GM21515 (cell line): ENCODE measurements at regions not wholly inside any gene's neighbourhood (a gene's known extent, or its start where the extent isn't known, plus 50 kb on each side); places are given as distances from the start of the nearest gene placed in this dataset.

ENCODE experiments used
- ATAC-seq: cut with Tn5 transposase; IDR thresholded peaks from one replicate; pipeline ENCODE4 v1.9.1; 2021; ENCODE audit not compliant: unreplicated experiment

DNA sequence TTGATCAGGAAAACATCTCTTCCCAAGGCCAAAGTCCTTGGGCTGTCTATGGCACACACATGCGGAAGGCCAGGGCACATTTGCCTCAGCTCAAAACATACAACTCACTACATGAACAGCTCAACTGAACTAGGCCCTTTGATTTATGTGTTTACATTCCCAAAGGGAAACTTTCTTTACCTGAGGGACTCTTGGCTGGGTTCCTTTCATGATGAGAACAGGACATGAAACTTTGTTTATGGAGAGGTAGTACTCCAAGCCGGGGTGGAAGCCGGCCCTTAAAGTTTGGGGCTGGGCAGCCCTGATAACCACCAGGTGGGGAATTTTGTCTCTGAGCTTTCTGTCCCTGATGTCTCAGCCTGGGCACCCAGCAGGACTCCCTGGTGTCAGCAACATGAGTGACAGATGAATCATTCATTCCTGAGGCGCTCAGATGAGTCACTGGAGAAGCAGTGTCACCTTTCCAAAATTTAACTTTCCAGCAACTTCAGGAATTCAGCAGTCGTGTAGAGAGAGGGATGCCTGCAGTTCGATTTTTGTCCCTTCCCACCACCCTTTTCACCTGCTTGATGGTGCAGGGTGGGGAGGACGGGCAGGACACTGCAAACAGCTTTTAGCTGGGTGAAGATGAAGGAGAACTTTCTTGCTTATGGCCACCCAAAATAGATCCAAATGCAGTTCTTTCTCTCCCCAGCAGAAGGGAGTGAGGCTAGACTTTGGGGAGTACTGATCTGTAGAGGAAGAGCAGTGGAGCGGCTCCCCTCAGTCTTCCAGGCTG, 331.6 kb downstream of the DYSF start:
- ATAC-seq: no peak

DNA sequence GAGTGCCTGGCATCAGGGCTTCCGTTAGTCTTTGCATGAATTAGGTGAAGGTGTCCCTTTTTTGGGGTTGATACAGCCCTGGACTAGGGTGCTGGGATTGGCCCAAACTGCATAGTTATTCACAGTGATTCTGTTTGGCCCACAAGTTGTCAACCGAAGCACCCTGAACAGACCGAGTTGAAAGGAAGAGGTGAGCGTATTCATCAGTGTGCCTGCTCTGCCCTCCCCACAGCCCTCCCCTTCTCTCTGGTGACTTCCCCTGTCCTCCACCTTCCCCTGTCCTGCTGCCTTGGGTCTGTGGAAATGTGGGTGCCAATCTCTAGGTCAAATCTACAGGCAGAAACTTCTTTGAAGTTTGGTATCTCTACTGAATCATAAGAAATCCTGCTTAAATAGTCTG, 330.5 kb downstream of the DYSF start:
- no peak for ATAC-seq

DNA sequence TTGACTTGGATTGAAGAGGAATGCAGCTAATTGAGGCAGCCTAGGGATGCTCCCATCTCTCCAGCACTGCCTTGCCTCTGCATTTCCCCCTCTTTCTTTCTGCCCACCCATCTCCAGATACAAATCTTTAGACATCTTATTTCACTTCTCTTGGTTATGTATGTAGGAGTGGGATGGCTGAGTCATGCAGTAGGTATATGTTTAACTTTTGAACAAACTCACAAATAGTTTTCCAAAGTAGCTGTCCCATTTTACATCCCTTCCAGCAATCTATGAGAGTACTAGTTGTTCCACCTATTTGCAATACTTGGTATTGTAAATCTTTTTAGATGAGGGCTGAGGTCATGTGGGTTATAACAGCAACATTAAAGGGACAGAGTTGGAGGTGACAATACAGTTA, 329.9 kb downstream of the DYSF start:
- no peak for ATAC-seq

DNA sequence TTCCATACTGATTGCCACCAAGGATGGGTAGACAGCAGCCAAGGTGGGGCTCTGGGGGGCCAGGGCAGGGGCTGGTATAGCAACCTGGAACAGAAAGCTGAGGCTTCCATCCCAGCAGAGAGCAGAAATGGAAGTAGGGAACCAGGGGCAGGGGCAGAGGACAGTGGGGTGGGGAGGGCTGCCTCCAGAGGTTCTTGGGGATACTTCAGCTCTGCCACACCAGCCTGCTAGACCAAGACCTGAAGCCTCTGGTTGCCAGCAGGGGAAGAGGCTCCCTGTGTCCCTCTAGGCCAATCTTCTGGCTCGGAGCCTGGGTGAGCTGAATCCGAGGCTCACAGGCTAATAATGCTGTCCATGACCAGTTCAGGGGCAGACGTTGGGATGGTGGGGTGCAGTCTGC, 329.0 kb downstream of the DYSF start:
- ATAC-seq: no peak

DNA sequence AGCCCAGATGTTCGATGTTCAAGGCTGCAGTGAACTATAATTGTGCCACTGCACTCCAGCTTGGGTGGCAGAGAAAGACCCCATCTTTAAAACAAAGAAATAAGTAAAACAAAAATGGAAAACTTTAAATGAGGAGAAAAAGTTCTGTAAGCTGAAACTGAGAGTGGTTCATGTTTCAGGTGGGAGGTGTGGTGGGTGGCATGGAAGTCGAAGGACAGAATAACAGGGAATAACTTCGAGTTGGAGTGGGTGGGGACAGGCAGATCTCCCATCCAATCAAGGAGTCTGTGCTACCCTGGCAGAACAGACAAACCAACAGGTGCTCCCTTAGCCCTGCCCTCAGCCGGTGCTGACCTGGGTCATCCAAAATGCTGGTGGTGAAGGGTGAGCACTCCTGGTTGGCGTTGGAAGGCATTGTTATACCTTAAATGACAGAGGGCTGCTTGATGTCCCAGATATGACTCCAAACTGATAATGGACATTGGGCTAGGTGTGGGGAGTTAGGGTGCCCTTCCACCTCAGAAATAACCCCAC, 328.4 kb downstream of the DYSF start:
- no peak for ATAC-seq

DNA sequence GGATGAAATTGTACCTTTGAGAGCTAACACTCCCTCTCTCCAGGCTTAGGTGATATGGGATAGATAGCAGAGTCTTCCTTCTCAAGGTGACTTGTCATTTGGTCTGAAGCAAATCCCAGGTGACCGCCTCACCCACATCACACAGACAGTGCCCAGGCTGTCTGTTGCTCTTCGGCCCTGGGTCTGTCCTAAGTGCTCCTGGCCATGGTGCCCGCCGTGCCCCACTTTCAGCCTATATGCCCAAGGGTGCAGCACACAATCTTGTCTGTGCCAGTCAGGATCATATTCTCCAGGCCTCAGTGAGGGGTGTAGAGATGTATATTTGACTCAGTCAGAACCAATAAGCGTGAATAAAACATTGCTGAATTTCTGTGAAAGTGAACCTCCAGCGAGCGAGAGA, 326.8 kb downstream of the DYSF start:
- no peak for ATAC-seq

DNA sequence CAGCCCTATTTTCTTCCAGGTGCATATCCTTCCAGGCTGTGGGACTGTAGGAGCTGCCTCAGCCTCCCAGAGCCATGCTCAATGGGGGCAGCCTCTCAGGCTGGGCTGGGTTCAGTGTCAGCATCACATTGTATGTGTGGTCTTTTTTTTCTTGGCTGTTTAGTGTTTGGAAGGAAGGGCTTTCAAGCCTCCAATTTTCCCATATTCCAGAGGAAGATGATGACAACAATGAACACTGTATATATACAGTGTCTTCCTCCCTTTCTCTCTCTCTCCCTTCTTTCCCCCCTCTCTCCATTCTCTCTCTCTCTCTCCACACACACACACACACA, 326.4 kb downstream of the DYSF start:
- no peak for ATAC-seq

DNA sequence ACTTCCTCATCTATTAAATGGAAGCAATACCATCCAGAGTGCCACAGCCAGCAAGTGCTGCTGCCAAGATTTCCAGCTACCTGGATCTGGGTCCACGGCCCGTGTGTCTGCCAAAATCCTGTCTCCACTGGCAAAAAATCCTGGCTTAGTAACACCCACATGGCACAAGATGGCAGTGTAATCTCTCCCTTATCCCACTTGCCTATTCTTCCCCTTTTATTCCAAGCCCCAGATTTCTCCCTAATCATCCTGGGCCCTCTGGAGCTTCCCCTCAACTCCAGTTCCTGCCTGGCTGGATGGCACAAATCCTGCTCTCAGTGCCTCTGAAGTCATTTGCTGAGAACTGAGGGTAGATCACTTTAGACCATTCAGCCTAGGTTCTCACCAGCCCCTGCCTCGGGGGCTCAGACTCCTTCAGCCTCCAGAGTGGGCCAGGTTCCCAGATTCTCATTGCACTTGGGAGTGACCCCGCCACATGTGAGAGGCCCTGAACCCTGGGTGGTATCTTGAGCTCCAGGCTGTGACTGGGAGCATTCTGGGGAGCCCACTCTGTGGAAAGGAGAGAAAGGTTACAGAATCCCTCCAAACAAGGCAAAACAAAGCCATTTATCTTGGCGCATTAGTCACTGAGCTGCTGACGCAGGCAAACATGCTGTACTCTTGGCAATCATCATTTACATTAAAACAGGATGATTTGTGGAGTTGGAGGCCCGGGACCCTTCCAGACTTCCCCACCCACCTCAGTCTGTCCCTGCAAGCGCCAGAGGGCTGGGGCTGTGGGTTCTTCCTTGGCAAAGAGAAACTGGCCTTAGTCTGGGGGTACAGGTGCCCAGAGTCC, 325.8 kb downstream of the DYSF start:
- ATAC-seq: no peak

DNA sequence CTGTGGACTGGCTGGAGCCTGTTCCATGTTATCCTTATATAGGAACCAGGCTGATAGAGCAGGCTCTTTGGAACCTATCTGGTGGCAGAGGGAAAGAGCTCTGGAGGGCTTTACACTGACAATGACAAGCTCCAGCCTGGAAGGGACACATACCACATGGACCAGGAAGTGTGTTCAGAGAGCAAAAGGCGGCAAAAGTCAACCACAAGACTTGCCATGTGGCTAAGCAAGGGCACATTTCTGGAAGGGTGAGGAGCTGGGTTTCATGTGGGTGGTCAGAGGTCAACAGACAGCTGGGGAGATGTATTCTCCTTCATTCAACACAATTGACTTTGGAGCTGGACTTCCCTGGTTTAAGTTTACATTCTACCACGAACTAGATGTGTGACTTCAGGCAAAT, 325.2 kb downstream of the DYSF start:
- ATAC-seq: no peak

DNA sequence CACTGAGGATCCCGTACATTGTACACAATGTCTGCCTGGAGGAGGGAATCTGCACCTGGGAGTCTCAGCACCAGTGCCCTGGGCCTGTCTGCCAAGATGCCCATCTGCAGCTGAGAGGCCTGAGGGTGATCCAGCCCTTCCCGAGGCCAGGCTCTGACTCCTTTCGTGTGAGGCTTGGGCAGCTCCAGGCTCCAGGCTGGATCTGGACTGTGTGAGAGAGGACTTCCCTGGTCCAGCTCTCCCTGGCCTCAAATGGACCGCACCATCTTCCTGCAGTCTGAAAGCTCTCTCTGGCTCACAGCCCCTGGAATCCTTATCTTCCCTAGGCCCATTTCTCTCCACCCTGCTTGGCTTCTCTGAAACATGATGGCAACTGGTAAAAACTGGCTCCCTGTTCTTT, 324.6 kb downstream of the DYSF start:
- ATAC-seq: no peak

DNA sequence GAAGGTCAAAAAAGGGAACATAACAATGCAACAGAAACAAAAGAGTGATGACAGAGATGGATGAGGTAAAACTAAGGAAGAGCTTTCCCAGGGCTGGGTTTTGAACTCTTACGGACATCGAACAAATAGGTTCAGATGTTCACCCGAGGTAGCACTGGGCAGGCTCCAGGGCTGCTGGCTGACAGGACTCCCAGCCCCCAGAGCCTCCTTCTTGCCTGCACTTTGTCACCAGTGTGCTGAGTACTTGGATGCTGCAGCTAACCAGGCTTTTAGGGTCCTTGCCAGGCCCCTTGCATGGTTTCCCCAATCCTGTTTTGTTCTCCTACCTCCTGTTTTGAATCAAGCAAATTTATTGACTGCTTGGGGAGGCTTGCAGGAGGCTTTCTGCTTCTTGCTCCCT, 322.9 kb downstream of the DYSF start:
- ATAC-seq: no peak

DNA sequence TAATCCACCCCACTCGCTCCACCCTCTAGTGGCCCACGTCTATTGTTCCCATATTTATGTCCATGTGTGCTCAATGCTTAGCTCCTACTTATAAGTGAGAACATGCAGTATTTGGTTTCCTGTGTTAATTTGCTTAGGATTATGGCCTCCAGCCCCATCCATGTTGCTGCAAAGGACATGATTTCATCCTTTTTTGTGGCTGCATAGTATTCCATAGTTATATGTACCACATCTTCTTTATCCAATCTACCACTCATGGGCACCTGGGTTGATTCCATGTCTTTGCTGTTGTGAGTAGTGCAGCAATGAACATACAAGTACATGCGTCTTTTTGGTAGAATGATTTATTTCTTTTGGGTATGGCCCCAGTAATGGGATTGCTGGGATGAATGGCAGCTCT, 319.9 kb downstream of the DYSF start:
- ATAC-seq: no peak

DNA sequence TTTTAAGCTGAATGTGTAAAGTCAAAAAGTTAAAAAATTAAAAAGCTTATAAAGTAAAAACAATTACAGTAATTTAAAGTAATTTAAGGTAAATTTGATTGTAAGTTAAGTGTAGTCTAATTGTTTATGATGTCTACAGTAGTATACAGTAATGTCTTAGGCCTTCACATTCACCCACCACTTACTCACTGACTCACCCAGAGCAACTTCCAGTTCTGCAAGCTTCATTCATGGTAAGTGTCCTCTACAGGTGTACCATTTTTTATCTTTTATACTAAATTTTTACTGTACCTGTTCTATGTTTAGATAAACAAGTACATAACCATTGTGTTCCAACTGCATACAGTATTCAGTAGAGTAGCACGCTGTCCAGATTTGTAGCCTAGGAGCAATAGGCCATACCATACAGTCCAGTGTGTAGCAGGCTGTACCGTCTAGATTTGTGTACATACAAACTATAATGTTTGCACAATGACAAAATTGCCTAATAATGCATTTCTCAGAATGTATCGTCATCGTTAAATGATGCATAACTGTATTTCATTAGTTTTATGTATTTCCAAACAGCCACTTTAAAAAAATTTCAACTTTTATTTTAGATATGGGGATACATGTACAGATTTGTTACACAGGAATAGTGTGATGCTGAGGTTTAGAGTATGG, 319.3 kb downstream of the DYSF start:
- no peak for ATAC-seq

DNA sequence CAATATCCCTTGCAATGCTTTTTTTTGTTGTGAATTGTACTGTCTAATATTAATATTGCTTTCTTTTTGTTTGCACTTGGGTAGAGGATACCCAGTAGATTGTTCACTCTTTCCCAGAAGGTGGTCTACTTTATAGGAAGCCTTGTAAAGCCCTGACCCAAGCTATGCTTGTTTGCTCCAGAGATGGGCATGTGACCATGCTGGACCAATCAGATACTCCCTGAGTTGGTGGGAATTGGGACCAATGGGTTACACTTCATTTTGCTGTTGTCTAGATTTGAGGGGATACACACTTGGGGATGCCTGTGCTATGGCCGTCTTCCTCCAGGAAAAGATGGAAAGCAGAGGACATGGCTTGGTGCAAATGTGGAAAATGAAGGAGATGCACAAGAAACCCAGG, 314.3 kb downstream of the DYSF start:
- no peak for ATAC-seq

DNA sequence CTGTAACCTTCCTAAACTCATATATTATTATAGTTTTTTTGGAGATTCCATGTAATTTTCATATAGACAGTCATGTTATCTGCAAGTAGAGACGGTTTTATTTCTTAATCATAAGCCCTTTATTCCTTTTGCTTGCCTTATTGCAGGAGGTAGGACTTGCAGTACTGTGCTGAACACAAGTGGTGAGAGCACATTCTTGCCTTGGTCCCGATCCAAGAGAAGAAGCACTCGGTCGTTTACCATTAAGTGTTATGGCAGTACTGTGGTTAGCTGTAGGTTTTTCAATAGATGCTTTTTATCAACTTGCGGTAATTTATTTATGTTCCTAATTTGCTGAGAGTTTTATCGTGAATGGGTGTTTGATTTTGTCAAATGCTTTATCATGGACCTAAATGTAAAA, 305.7 kb downstream of the DYSF start:
- no peak for ATAC-seq

DNA sequence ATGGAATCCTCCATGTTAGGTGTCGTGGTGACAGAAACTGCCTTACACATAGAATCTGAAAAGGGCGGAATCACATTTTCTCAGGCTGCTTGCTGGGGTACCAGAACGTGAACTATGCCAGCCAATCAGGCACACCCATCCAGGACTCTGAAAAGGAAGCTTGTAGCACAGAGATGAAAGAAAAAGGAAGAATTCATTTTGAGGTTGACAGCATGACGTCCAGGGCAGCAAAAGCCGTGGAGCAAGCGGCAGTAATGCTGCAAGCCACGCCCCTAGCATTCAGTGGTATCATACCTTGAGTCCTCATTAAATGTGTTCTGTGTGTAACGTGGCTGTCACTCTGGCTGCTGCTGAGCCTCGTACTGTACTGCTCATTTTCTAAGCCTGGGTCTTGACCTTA, 304.0 kb downstream of the DYSF start:
- ATAC-seq: no peak

DNA sequence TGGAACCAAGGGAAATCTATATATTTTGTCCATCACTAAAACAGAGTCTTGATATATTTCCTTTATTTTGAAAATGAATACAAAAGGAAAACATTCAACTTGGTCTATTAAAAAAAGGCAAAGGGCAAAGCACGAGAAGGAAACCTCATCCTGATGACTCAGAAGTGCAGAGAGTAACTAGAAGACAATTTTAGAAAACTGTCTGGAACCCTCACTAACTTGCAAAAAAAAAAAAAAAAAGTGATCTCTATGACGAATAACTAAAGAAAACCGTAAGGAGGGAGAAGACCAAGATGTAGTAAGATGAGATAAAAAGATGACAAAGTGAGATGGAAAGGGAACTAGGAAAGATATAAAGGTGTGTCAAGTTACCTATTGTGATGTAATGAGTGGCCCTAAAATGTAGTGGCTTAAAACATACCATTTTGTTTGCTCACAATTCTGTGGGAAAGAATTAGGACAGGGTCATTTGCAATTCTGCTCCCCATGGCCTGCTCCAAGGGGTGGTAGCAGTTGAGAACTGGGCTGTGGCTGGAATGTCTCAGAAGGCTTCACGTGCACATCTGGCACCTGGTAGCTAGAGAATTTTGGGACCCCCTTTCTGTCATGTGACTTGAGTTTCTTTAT, 303.0 kb downstream of the DYSF start:
- no peak for ATAC-seq

DNA sequence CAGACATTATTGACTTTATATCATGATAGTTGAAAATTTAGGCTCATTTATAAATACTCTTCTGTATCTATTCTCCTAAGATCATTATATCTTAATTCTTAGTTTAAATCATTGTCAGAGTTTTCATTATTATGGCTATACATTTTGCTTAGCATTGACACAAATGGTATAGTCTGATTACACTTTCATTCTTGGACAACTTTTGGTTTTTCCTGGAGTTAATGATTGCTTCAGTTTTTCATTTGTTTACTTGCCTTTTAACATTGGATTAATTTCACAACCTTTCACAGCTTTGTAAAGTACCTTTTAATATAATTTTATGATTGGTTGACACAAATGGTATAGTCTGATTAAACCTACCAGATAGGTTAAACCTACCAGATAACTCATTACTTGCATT, 298.2 kb downstream of the DYSF start:
- ATAC-seq: no peak

DNA sequence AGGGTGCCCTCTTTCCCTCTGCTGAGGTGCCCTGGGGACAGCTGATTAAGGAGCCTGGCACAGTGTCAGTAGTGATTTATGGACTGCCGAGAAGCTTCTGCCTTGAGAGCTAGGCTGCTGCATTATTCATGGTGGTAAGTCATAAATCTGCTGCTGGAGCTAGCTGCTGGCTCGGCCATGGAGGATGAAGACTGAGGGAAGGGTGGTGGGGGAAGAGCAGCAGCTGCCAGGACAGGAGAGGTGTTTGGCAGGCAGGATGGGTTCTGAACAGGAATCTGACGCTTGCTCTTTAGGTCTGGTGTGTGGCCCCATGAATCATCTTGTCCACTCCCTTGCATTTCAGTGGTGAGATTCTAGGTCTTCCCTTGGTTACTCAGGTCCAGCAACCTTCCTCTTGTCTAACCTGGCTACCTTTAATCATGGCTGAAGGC, 296.3 kb downstream of the DYSF start:
- ATAC-seq: no peak

DNA sequence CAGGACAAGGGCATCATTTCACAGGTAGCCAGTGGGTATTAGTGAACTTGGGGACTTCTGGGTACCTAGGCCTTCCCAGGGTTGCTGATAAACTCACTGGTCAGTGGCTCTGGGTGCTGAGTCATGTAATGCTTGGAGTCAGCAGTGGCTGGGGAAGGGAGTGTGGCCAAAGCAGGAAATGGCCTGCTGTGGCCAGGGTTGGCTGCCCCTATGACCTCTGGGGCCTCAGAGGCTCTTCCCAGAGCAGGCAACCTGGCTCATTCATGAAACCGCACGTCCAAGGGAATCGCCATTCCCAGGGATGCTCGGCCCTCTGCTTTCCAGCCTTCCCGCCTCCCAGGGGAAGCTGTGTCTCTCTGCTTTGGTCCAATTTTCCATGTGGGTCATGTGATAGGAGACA, 294.9 kb downstream of the DYSF start:
- ATAC-seq: no peak

DNA sequence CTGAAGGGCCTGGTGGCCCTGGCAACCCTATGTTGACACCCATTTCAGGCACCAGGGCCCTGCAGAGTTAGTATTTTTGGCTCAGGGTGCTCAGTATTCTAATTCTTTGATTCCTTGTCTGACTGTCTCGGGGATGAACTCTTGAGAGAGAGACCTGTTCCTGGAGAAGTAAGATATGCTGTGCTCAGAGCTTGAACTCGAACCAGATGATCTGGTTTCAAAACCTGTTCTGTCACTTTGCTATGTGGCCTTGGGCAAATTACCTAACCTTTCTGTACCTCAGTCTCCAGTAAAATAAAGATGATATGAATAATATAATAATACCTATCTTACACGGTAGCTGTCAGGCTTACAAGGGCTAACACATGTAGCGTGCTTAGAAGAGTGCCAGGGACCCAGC, 294.2 kb downstream of the DYSF start:
- no peak for ATAC-seq
